Heart left ventricle (tissue), 16 donors: ENCODE measurements at regions not wholly inside any gene's neighbourhood (a gene's known extent, or its start where the extent isn't known, plus 50 kb on each side); places are given as distances from the start of the nearest gene placed in this dataset.

Experiments
- ATAC-seq, 4 donors: fragments of 200-7000 bp; cut with Tn5 transposase; one replicate each; pipeline ENCODE4 v1.9.1; 2020 to 2022; ENCODE audit warnings: moderate library complexity in 4 of 4, mild to moderate bottlenecking in 3 of 4, moderate number of reproducible peaks in 1 of 4
- DNase-seq, 5 donors: peaks; one replicate each; pipeline ENCODE4 v3.0.0-alpha.2; 2020
- H3K27ac ChIP-seq, 12 donors: fragments of 200-600 bp; sonication (generic) in 4 of 12; one replicate each; pipeline versions ENCODE4 v1.5.0 to v1.8.0; 2016 to 2022; ENCODE audit warnings: mild to moderate bottlenecking in 2 of 12
- H3K27me3 ChIP-seq, 9 donors: fragments of 200-600 bp; sonication (generic) in 2 of 9; one replicate each; pipeline versions ENCODE4 v1.5.1 to v1.8.0; 2016 to 2022; ENCODE audit warnings: mild to moderate bottlenecking in 3 of 9
- H3K36me3 ChIP-seq, 9 donors: fragments of 200-600 bp; sonication (generic) in 2 of 9; one replicate each; pipeline versions ENCODE4 v1.5.0 to v1.8.0; 2018 to 2022; ENCODE audit warnings: mild to moderate bottlenecking in 2 of 9
- H3K4me1 ChIP-seq, 12 donors: fragments of 200-600 bp; sonication (generic) in 4 of 12; one replicate each; pipeline versions ENCODE4 v1.5.0 to v1.8.0; 2016 to 2022; ENCODE audit warnings: mild to moderate bottlenecking in 3 of 12
- H3K4me3 ChIP-seq, 12 donors: fragments of 200-600 bp; sonication (generic) in 4 of 12; one replicate each; pipeline versions ENCODE4 v1.5.0 to v1.8.0; 2017 to 2022; ENCODE audit warnings: mild to moderate bottlenecking in 9 of 12, moderate library complexity in 4 of 12
- H3K9me3 ChIP-seq, 12 donors: fragments of 200-600 bp; sonication (generic) in 4 of 12; one replicate each; pipeline versions ENCODE4 v1.5.0 to v1.8.0; 2016 to 2022; ENCODE audit warnings: mild to moderate bottlenecking in 1 of 12
- POLR2A ChIP-seq, 2 donors: fragments of 450-650 bp; IDR thresholded peaks; one replicate each; pipeline ENCODE4 v1.6.1; 2017; ENCODE audit warnings: antibody characterized with exemption in 2 of 2, mild to moderate bottlenecking in 2 of 2, moderate library complexity in 2 of 2
- WGBS, 4 donors: extraction: QIAGEN DNeasy Blood & Tissue Kit in 2 of 4; methylation state at CpG; one replicate each; pipeline versions ENCODE4 v1.1.5 to v1.1.7; 2013 to 2018; 5-methylcytosine and 5-hydroxymethylcytosine counted together
- intact Hi-C, 10 donors: fragments of 100-400 bp; cut with DNase I; formaldehyde crosslinking; loops; one replicate each; pipeline versions ENCODE4 v1.11.1 to v1.14.2; 2022
- TF ChIP-seq, protein P1 (sequence below), 12 donors: fragments of 200-600 bp; sonication (generic) in 4 of 12; IDR thresholded peaks; one replicate each; pipeline versions ENCODE4 v1.5.0 to v1.8.0; 2018 to 2022; ENCODE audit warnings: antibody characterized with exemption in 12 of 12, mild to moderate bottlenecking in 5 of 12
- donor health status: ischemic (EF 13 %, LVEDD 7.1; RV severe dilation, severe dysfunction).
- donor health status: healthy with polysubstance abuse.
- donor health status: DM: no; HTN: yes; CAD: no.
- donor health status: DM: no; HTN: no; CAD: no.
- donor health status: ischemic (EF 25% LVEDD 6.9; RV normal size, moderate dysfunction).
- donor health status: ischemic (EF 25% LVEDD 5.7; RV mildly dilated, moderate dysfunction).
- donor health status: healthy.
- donor health status: DM: yes; HTN: yes; CAD: no.
- donor health status: ischemic (EF 35%, LVEDD 5.7; RV mildly dilated, moderate dysfunction).
- donor health status: nonischemic (EF 11% LVEDD 7.7; RV severe dilation, severe dysfunction).
- donor health status: DM: yes; HTN: yes; CAD: no.
- donor health status: PGD.
- donor health status: ischemic (EF 29% LVEDD 5.4; RV normal size, mild dysfunction).
- donor health status: nonischemic (EF 23%, LVEDD 6.1; RV moderate dilation, normal function).

DNA sequence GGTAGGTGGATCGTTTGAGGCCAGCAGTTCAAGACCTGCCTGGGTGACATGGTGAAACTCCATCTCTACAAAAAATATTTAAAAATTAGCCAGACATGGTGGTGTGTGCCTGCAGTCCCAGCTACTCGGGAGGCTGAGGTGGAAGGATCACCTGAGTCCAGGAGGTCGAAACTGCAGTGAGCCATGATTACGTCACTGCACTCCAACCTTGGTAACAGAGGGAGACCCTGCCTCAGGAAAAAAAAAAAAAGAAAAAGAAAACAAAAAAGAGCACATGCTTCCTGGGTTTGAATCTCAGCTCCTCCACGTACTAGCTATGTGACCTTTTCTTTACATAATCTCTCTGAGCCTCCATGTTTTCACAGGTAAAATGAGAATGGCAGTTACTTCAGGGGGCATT lies 86.3 kb upstream of the CALM2 start:
- Histone ChIP-seq H3K36me3 (no peaks in the 10 kb centered on the region), H3K9me3 (no peaks in the 10 kb centered on the region), H3K27me3 (no peaks in the 10 kb centered on the region), H3K4me1 (no peaks in the 10 kb centered on the region), H3K27ac (no peak overlapping the region), H3K4me3 (no peak overlapping the region)
- intact Hi-C loops, result no loop called here
- DNase-seq (no peak), ATAC-seq (no peak)
- TF ChIP-seq, protein P1, sequence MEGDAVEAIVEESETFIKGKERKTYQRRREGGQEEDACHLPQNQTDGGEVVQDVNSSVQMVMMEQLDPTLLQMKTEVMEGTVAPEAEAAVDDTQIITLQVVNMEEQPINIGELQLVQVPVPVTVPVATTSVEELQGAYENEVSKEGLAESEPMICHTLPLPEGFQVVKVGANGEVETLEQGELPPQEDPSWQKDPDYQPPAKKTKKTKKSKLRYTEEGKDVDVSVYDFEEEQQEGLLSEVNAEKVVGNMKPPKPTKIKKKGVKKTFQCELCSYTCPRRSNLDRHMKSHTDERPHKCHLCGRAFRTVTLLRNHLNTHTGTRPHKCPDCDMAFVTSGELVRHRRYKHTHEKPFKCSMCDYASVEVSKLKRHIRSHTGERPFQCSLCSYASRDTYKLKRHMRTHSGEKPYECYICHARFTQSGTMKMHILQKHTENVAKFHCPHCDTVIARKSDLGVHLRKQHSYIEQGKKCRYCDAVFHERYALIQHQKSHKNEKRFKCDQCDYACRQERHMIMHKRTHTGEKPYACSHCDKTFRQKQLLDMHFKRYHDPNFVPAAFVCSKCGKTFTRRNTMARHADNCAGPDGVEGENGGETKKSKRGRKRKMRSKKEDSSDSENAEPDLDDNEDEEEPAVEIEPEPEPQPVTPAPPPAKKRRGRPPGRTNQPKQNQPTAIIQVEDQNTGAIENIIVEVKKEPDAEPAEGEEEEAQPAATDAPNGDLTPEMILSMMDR (IDR thresholded peaks at IDR 0.05), result no peak
- TF ChIP-seq POLR2A (IDR thresholded peaks at IDR 0.05), result no peak
- WGBS, 4 donors, result 90 to 97% (median 93%) methylated on average over 5 of the region's 5 CpGs

DNA sequence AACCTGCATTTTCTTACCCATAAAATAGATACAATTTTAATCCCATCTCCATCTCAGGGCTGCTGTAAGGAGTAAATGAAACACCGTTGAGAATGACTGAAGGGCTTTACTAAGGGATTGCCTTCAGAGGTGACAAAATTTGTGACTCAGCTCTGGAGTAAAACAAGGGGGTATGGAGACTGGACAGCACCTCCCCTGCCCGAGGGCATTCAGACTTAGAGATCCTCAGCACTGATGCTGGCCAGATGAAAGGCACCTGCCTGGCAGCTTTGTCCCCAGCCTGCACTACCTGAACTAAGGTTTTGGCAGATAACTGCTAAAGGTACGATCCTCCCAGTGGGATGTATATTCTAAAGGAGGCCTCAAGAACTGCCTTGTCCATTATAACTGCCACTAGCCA lies 84.7 kb upstream of the CALM2 start:
- Histone ChIP-seq H3K4me3 (no peak overlapping the region), H3K27ac (no peak overlapping the region), H3K4me1 (no peaks in the 10 kb centered on the region), H3K9me3 (no peaks in the 10 kb centered on the region), H3K36me3 (no peaks in the 10 kb centered on the region), H3K27me3 (no peaks in the 10 kb centered on the region)
- DNase-seq (no peak), ATAC-seq (no peak)
- TF ChIP-seq, protein P1 (IDR thresholded peaks at IDR 0.05), result no peak
- TF ChIP-seq POLR2A (IDR thresholded peaks at IDR 0.05), result no peak
- intact Hi-C loops, result no loop called here
- 78 to 86% (median 82%) methylated on average over 3 of the region's 3 CpGs for WGBS, 4 donors

DNA sequence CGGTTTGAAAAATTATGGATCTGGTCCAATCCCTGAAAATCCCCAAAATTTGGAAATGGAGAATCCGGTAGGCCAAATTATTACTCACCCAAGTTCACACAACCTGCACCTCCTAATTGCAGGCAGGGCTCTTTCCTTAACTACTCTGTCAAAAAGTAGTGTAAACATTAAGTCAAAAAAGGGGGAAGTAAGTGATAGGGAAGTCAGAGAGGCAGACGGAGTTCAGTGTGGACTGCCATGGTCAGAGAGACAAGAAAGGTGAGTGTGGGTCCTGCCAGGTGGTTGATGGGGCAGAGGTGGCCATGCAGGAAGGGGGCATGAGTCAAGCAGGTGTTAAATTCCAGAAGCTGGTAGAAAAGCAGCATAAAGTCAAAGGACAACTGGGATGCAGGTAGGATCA lies 83.5 kb upstream of the CALM2 start:
- DNase-seq, result no peak

DNA sequence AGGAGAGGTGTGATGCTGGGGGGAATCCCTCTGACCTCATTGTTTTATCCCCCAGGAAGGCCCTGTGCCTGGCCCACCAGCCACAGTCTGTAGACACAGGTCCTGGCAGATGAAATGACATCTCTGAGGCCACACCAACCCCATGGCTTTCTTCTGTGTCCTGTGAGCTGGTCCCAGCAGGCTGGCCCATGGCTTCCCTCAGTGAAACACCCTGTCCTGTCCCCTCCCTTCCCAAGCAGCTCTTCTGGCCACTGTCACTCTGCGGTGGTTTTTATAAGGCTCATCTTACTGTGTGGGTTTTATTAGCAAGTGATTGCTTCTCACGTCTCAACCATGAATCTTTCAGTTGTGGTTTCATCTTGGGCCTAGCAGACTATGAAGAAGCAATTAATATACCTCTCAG lies 81.6 kb upstream of the CALM2 start:
- DNase-seq (no peak), ATAC-seq (no peak)
- WGBS, 4 donors, result 94 to 100% (median 96%) methylated on average over 2 of the region's 2 CpGs
- intact Hi-C loops, result no loop called here
- H3K9me3 ChIP-seq, result no peaks in the 10 kb centered on the region
- no peaks in the 10 kb centered on the region for H3K36me3 ChIP-seq
- H3K27me3 ChIP-seq, result no peaks in the 10 kb centered on the region
- no peak overlapping the region for H3K27ac ChIP-seq
- no peaks in the 10 kb centered on the region for H3K4me1 ChIP-seq
- TF ChIP-seq, protein P1 (IDR thresholded peaks at IDR 0.05), result no peak
- TF ChIP-seq POLR2A (IDR thresholded peaks at IDR 0.05), result no peak
- no peak overlapping the region for H3K4me3 ChIP-seq

More for the DNA sequence above, 83.5 kb upstream of the CALM2 start:
- TF ChIP-seq POLR2A (IDR thresholded peaks at IDR 0.05), result no peak
- TF ChIP-seq, protein P1 (IDR thresholded peaks at IDR 0.05), result no peak
- ATAC-seq, result no peak
- H3K4me1 ChIP-seq, result no peaks in the 10 kb centered on the region
- intact Hi-C loops, result no loop called here
- H3K9me3 ChIP-seq, result no peaks in the 10 kb centered on the region
- H3K36me3 ChIP-seq, result no peaks in the 10 kb centered on the region
- no peaks in the 10 kb centered on the region for H3K27me3 ChIP-seq
- no peak overlapping the region for H3K27ac ChIP-seq
- H3K4me3 ChIP-seq, result no peak overlapping the region
- WGBS, 4 donors, result 86 to 96% (median 87%) methylated on average over 3 of the region's 3 CpGs
